HG02943 (cell line): ENCODE measurements at regions not wholly inside any gene's neighbourhood (a gene's known extent, or its start where the extent isn't known, plus 50 kb on each side); places are given as distances from the start of the nearest gene placed in this dataset.

Source experiments
- ATAC-seq: cut with Tn5 transposase; IDR thresholded peaks from one replicate; pipeline ENCODE4 v1.9.1; 2021; ENCODE audit warnings: mild to moderate bottlenecking, low read depth, moderate library complexity; ENCODE audit not compliant: unreplicated experiment

- ATAC-seq: no peak
These were observed 125.0 kb upstream of the JUN start for GRCh38 chr1:58908561-58909560.

GRCh38 chr1:58909914-58910681 lies 126.3 kb upstream of the JUN start:
- no peak for ATAC-seq

- no peak for ATAC-seq
These were observed 128.1 kb upstream of the JUN start for GRCh38 chr1:58911841-58912499.

- ATAC-seq: no peak
These were observed 131.1 kb upstream of the JUN start for GRCh38 chr1:58914925-58915324.

GRCh38 chr1:58917436-58917835 lies 133.6 kb upstream of the JUN start:
- no peak for ATAC-seq

GRCh38 chr1:58919226-58919958 lies 135.5 kb upstream of the JUN start:
- ATAC-seq: no peak

- no peak for ATAC-seq
These were observed 136.1 kb upstream of the JUN start for GRCh38 chr1:58919959-58920321.

- no peak for ATAC-seq
These were observed 137.5 kb upstream of the JUN start for GRCh38 chr1:58921342-58921741.

GRCh38 chr1:58921751-58922150 lies 137.9 kb upstream of the JUN start:
- ATAC-seq: no peak

- ATAC-seq: peak; percentile 89
These were observed 138.6 kb upstream of the JUN start for GRCh38 chr1:58922302-58923089.

GRCh38 chr1:58923090-58923470 lies 139.2 kb upstream of the JUN start:
- ATAC-seq: no peak

- ATAC-seq: no peak
These were observed 140.2 kb upstream of the JUN start for GRCh38 chr1:58924016-58924565.

- no peak for ATAC-seq
These were observed 141.0 kb upstream of the JUN start for GRCh38 chr1:58924821-58925220.

- no peak for ATAC-seq
These were observed 141.4 kb upstream of the JUN start for GRCh38 chr1:58925247-58925646.

GRCh38 chr1:58926152-58926551 lies 142.3 kb upstream of the JUN start:
- ATAC-seq: no peak

- ATAC-seq: no peak
These were observed 143.3 kb upstream of the JUN start for GRCh38 chr1:58927041-58927721.

- no peak for ATAC-seq
These were observed 143.9 kb upstream of the JUN start for GRCh38 chr1:58927722-58928085.

GRCh38 chr1:58928514-58928913 lies 144.7 kb upstream of the JUN start:
- no peak for ATAC-seq
